Ascending aorta (tissue), 2 donors: ENCODE measurements at regions not wholly inside any gene's neighbourhood (a gene's known extent, or its start where the extent isn't known, plus 50 kb on each side); places are given as distances from the start of the nearest gene placed in this dataset.
A peak's percentile ranks its signal among the peaks of the same experiment; 100 is the strongest.

Experiments used
- DNase-seq, 2 donors: peaks; one replicate each; pipeline ENCODE4 v3.0.0-alpha.2; 2019; ENCODE audit warnings: low spot score in 2 of 2
- H3K27ac ChIP-seq, 2 donors: fragments of 200-600 bp; sonication (generic); one replicate each; pipeline ENCODE4 v1.5.1; 2016 to 2017; ENCODE audit warnings: mild to moderate bottlenecking in 1 of 2
- H3K27me3 ChIP-seq: fragments of 200-600 bp; sonication (generic); one replicate; pipeline ENCODE4 v1.5.1; 2017
- H3K36me3 ChIP-seq, 2 donors: fragments of 200-600 bp; sonication (generic); one replicate each; pipeline ENCODE4 v1.5.1; 2016
- H3K4me1 ChIP-seq, 2 donors: fragments of 200-600 bp; sonication (generic); one replicate each; pipeline ENCODE4 v1.5.1; 2016 to 2017; ENCODE audit warnings: mild to moderate bottlenecking in 1 of 2
- H3K4me3 ChIP-seq, 2 donors: fragments of 200-600 bp; sonication (generic); one replicate each; pipeline ENCODE4 v1.5.1; 2016 to 2017; ENCODE audit warnings: mild to moderate bottlenecking in 1 of 2
- H3K9me3 ChIP-seq, 2 donors: fragments of 200-600 bp; sonication (generic); one replicate each; pipeline ENCODE4 v1.5.1; 2016
- CTCF ChIP-seq, 3 experiments: fragments of 200-600 bp in 2 of 3; fragments of 450-650 bp in 1 of 3; sonication (generic) in 2 of 3; IDR thresholded peaks; one replicate each; pipeline ENCODE4 v1.5.1; 2016 to 2019; ENCODE audit warnings: antibody characterized with exemption in 3 of 3, mild to moderate bottlenecking in 1 of 3, moderate library complexity in 1 of 3
- intact Hi-C: fragments of 100-400 bp; cut with DNase I; formaldehyde crosslinking; loops from one replicate; pipeline ENCODE4 v1.15.1; 2023

- TF ChIP-seq CTCF (IDR thresholded peaks at IDR 0.05) = no peak
- H3K4me1 ChIP-seq = peaks cover 5 to 10% of the 10 kb centered on the region in 2 donors
- intact Hi-C loops = loop anchor here (5.0 to 10.0 kb wide), 2 partner anchors 479 to 753 kb away; partner anchors contain the start of gene SOX4
- no peaks in the 10 kb centered on the region for H3K27me3 ChIP-seq
- peak overlapping the region in 1 of 2 donors; percentile 53 for H3K4me3 ChIP-seq
- H3K9me3 ChIP-seq = no peaks in the 10 kb centered on the region
- DNase-seq = peak; percentile 23 to 73
- H3K36me3 ChIP-seq = no peaks in the 10 kb centered on the region
- peak overlapping the region; percentile 79 to 80 for H3K27ac ChIP-seq
Observed at GRCh38 chr6:22071270-22072041, 225.4 kb downstream of the PRL start.

GRCh38 chr6:22072949-22073348 is 223.9 kb downstream of the PRL start:
- no peak for TF ChIP-seq CTCF (IDR thresholded peaks at IDR 0.05)
- peaks cover 0 to 7% of the 10 kb centered on the region in 2 donors for H3K4me1 ChIP-seq
- no peak overlapping the region for H3K27ac ChIP-seq
- H3K36me3 ChIP-seq = no peaks in the 10 kb centered on the region
- no peak for DNase-seq
- no peaks in the 10 kb centered on the region for H3K27me3 ChIP-seq
- no peaks in the 10 kb centered on the region for H3K9me3 ChIP-seq
- intact Hi-C loops = loop anchor here (5.0 to 10.0 kb wide), 2 partner anchors 481 to 752 kb away; partner anchors contain the start of gene SOX4
- no peak overlapping the region for H3K4me3 ChIP-seq

GRCh38 chr6:22073516-22074198 is 223.2 kb downstream of the PRL start:
- DNase-seq = no peak
- intact Hi-C loops = loop anchor here (5.0 to 10.0 kb wide), 2 partner anchors 481 to 751 kb away; partner anchors contain the start of gene SOX4
- Histone ChIP-seq H3K4me3 (no peak overlapping the region), H3K27ac (no peak overlapping the region), H3K36me3 (no peaks in the 10 kb centered on the region), H3K9me3 (no peaks in the 10 kb centered on the region), H3K4me1 (peaks cover 0 to 7% of the 10 kb centered on the region in 2 donors), H3K27me3 (no peaks in the 10 kb centered on the region)
- no peak for TF ChIP-seq CTCF (IDR thresholded peaks at IDR 0.05)

DNA sequence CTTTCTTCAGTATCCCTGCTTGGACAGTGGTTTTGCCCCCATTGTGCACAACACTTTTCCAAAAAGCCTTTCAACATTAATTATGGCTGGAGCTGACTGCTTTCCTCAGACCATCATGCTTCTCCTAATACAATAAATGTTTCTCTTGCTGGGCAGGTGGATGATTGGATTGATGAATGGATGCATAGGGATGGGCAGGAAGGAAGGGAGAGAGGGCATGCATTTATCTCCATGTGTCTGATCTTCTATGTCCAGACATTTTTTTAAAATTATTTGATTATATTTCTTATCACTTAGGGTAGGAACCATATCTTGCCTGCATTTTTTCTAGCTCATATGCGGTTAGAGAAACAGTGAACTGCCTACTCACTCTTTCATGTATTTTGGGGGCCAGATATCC is 218.5 kb downstream of the PRL start:
- intact Hi-C loops = loop anchor here (10.0 kb wide), 1 partner anchor 747 kb away; no protein-coding TSS in a partner anchor
- H3K9me3 ChIP-seq = no peaks in the 10 kb centered on the region
- TF ChIP-seq CTCF (IDR thresholded peaks at IDR 0.05) = no peak
- H3K4me3 ChIP-seq = no peak overlapping the region
- H3K4me1 ChIP-seq = peaks cover 0 to 2% of the 10 kb centered on the region in 2 donors
- DNase-seq = no peak
- H3K36me3 ChIP-seq = no peaks in the 10 kb centered on the region
- no peak overlapping the region for H3K27ac ChIP-seq
- H3K27me3 ChIP-seq = no peaks in the 10 kb centered on the region

DNA sequence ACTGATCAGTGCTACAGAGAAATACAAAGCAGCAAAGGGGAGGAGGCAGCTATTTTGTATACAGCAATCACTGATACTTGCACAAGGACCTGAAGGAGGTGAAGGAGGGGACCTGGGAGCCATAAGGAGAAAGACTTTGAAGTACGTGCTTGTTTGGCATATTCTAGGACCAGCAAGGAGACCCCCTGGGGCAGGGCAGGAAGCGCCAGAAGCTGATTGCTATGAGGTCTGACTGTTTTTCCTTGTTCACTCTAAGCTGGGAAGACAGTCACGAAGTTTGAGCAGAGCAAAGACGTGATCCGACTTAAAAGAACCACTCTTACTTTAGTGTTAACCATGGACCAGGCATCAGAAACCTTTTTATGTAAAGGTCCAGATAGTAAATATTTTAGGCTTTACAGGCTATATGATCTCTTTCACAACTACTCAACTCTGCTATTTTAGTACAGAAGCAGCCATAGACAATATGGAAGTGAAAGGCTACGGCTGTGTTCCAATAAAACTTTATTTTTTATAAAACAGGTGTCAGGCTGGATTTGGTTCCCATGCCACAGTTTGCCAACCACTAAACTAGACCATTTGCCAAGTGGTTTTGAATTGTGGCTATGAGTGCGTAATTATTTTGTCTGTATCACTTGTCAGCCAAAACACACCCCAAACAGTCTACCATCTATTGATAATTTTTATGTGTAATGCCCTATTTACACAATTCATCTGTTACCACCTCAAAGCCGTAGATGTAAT is 217.9 kb downstream of the PRL start:
- no peaks in the 10 kb centered on the region for H3K9me3 ChIP-seq
- no peak overlapping the region for H3K4me3 ChIP-seq
- no peaks in the 10 kb centered on the region for H3K27me3 ChIP-seq
- no peaks in the 10 kb centered on the region for H3K36me3 ChIP-seq
- no peak for TF ChIP-seq CTCF (IDR thresholded peaks at IDR 0.05)
- no peak for DNase-seq
- H3K4me1 ChIP-seq = peaks cover 0 to 2% of the 10 kb centered on the region in 2 donors
- H3K27ac ChIP-seq = peak overlapping the region; percentile 33 to 45
- intact Hi-C loops = loop anchor here (10.0 kb wide), 1 partner anchor 746 kb away; no protein-coding TSS in a partner anchor
